ENCODE measurements at regions not wholly inside any gene's neighbourhood (a gene's known extent, or its start where the extent isn't known, plus 50 kb on each side); places are given as distances from the start of the nearest gene placed in this dataset.

- POLR2A ChIA-PET, result no interaction called here
- no peak for DNase-seq (ENCODE audit: extremely low spot score)
- CTCF ChIA-PET, result no interaction called here
- TF ChIP-seq CTCF (IDR thresholded peaks at IDR 0.05; ENCODE audit: control extremely low read depth, extremely low read depth, low read depth, missing control alignments), result no peak
Observed at GRCh38 chr3:80564391-80564790, 796.6 kb upstream of the ROBO1 start.

GRCh38 chr3:80559701-80560100, 791.9 kb upstream of the ROBO1 start:
- no peak for DNase-seq (ENCODE audit: extremely low spot score)
- POLR2A ChIA-PET, result no interaction called here
- CTCF ChIA-PET, result no interaction called here
- no peak for TF ChIP-seq CTCF (IDR thresholded peaks at IDR 0.05; ENCODE audit: control extremely low read depth, extremely low read depth, low read depth, missing control alignments)

GRCh38 chr3:80556763-80557162, 789.0 kb upstream of the ROBO1 start:
- DNase-seq (ENCODE audit: extremely low spot score), result no peak
- CTCF ChIA-PET, result no interaction called here
- TF ChIP-seq CTCF (IDR thresholded peaks at IDR 0.05; ENCODE audit: control extremely low read depth, extremely low read depth, low read depth, missing control alignments), result no peak
- POLR2A ChIA-PET, result no interaction called here

- no peak for DNase-seq (ENCODE audit: extremely low spot score)
- CTCF ChIA-PET, result no interaction called here
- no peak for TF ChIP-seq CTCF (IDR thresholded peaks at IDR 0.05; ENCODE audit: control extremely low read depth, extremely low read depth, low read depth, missing control alignments)
- POLR2A ChIA-PET, result no interaction called here
Observed at GRCh38 chr3:80554304-80554703, 786.5 kb upstream of the ROBO1 start.

- no peak for DNase-seq (ENCODE audit: extremely low spot score)
- no peak for TF ChIP-seq CTCF (IDR thresholded peaks at IDR 0.05; ENCODE audit: control extremely low read depth, extremely low read depth, low read depth, missing control alignments)
- POLR2A ChIA-PET, result no interaction called here
- CTCF ChIA-PET, result no interaction called here
Observed at GRCh38 chr3:80553211-80553610, 785.4 kb upstream of the ROBO1 start.

- ChIA-PET POLR2A (no interaction called here), CTCF (no interaction called here)
- no peak for DNase-seq (ENCODE audit: extremely low spot score)
- TF ChIP-seq CTCF (IDR thresholded peaks at IDR 0.05; ENCODE audit: control extremely low read depth, extremely low read depth, low read depth, missing control alignments), result no peak
Observed at GRCh38 chr3:80550174-80550573, 782.4 kb upstream of the ROBO1 start.

- ChIA-PET POLR2A (no interaction called here), CTCF (no interaction called here)
- no peak for DNase-seq (ENCODE audit: extremely low spot score)
- TF ChIP-seq CTCF (IDR thresholded peaks at IDR 0.05; ENCODE audit: control extremely low read depth, extremely low read depth, low read depth, missing control alignments), result no peak
Observed at GRCh38 chr3:80549173-80549572, 781.4 kb upstream of the ROBO1 start.
